SU-DHL-6 (cell line): ENCODE measurements at regions not wholly inside any gene's neighbourhood (a gene's known extent, or its start where the extent isn't known, plus 50 kb on each side); places are given as distances from the start of the nearest gene placed in this dataset.

Source experiments
- H2AFZ ChIP-seq: fragments of 200-600 bp; sonication (generic); 2 replicates; pipeline ENCODE4 v1.6.1; 2014; ENCODE audit warnings: low read depth, mild to moderate bottlenecking, moderate library complexity, mixed read lengths, antibody characterized with exemption, low read length; ENCODE audit not compliant: severe bottlenecking
- H3F3A ChIP-seq: fragments of 200-600 bp; shearing (Covaris generic); 2 replicates; pipeline ENCODE4 v1.6.0; 2016; ENCODE audit warnings: antibody characterized with exemption, mild to moderate bottlenecking; ENCODE audit not compliant: insufficient read depth
- H3K27ac ChIP-seq: fragments of 200-600 bp; sonication (generic); 2 replicates; pipeline ENCODE4 v1.5.1; 2016; ENCODE audit warnings: low read depth, mild to moderate bottlenecking, low read length, moderate library complexity, mixed read lengths
- H3K27me3 ChIP-seq: fragments of 200-600 bp; sonication (generic), shearing (Covaris generic); 2 replicates; pipeline ENCODE4 v1.6.0; 2014; ENCODE audit warnings: mild to moderate bottlenecking, low read length
- H3K36me3 ChIP-seq: fragments of 200-600 bp; sonication (generic); 2 replicates; pipeline ENCODE4 v1.6.1; 2014; ENCODE audit warnings: mild to moderate bottlenecking, low read length, mixed read lengths
- H3K4me2 ChIP-seq: fragments of 300-600, 200-600 bp; shearing (Covaris generic), sonication (generic); 2 replicates; pipeline ENCODE4 v1.6.0; 2014; ENCODE audit warnings: low read length, low read depth, mild to moderate bottlenecking; ENCODE audit not compliant: poor library complexity, severe bottlenecking
- H3K4me3 ChIP-seq: fragments of 200-600 bp; sonication (generic); 2 replicates; pipeline ENCODE4 v1.5.1; 2014; ENCODE audit warnings: antibody characterized with exemption, low read length, mild to moderate bottlenecking, mixed read lengths; ENCODE audit not compliant: insufficient read depth, poor library complexity, severe bottlenecking
- H3K79me2 ChIP-seq: fragments of 200-600 bp; sonication (generic); 2 replicates; pipeline ENCODE4 v1.6.1; 2014; ENCODE audit warnings: mild to moderate bottlenecking, low read length, moderate library complexity; ENCODE audit not compliant: insufficient read depth
- H3K9ac ChIP-seq: fragments of 200-600 bp; sonication (generic); 2 replicates; pipeline ENCODE4 v1.7.0; 2014; ENCODE audit warnings: mild to moderate bottlenecking, low read length
- H3K9me2 ChIP-seq: fragments of 200-600 bp; sonication (generic); replicated peaks from 2 replicates; pipeline ENCODE4 v1.6.1; 2014; ENCODE audit warnings: low read length; ENCODE audit not compliant: insufficient read depth
- H3K9me3 ChIP-seq: fragments of 200-600 bp; sonication (generic); 2 replicates; pipeline ENCODE4 v1.6.1; 2014; ENCODE audit warnings: low read length, mixed read lengths; ENCODE audit not compliant: insufficient read depth
- H4K20me1 ChIP-seq: fragments of 200-600 bp; sonication (generic); 2 replicates; pipeline ENCODE4 v1.6.1; 2014; ENCODE audit warnings: low read depth, mild to moderate bottlenecking, antibody characterized with exemption, low read length, moderate library complexity, mixed read lengths
- EZH2phosphoT487 ChIP-seq: fragments of 200-600 bp; sonication (generic), shearing (Covaris generic); conservative IDR thresholded peaks from 2 replicates; pipeline ENCODE4 v1.6.1; 2018; ENCODE audit warnings: mild to moderate bottlenecking, antibody characterized with exemption, low read length, moderate library complexity, mixed read lengths
- TF ChIP-seq, protein P1 (sequence below): fragments of 200-600 bp; sonication (generic); IDR thresholded peaks from one replicate; pipeline ENCODE4 v1.5.1; 2017; ENCODE audit warnings: antibody characterized with exemption, mild to moderate bottlenecking, low read length, moderate library complexity; ENCODE audit not compliant: insufficient read depth, poor library complexity, severe bottlenecking

- Histone ChIP-seq H3F3A (no peaks in the 10 kb centered on the region), H3K36me3 (no peaks in the 10 kb centered on the region), H3K9me2 (no peaks in the 10 kb centered on the region), H3K79me2 (no peaks in the 10 kb centered on the region), H4K20me1 (no peaks in the 10 kb centered on the region), H3K27me3 (no peaks in the 10 kb centered on the region), H3K4me3 (no peak overlapping the region), H3K27ac (no peak overlapping the region), H3K9ac (no peak overlapping the region), H2AFZ (no peak overlapping the region), H3K4me2 (no peak overlapping the region), H3K9me3 (peaks cover 3% of the 10 kb centered on the region; the same call in 1 of the 2 replicates)
- no peak for TF ChIP-seq EZH2phosphoT487
- TF ChIP-seq, protein P1, sequence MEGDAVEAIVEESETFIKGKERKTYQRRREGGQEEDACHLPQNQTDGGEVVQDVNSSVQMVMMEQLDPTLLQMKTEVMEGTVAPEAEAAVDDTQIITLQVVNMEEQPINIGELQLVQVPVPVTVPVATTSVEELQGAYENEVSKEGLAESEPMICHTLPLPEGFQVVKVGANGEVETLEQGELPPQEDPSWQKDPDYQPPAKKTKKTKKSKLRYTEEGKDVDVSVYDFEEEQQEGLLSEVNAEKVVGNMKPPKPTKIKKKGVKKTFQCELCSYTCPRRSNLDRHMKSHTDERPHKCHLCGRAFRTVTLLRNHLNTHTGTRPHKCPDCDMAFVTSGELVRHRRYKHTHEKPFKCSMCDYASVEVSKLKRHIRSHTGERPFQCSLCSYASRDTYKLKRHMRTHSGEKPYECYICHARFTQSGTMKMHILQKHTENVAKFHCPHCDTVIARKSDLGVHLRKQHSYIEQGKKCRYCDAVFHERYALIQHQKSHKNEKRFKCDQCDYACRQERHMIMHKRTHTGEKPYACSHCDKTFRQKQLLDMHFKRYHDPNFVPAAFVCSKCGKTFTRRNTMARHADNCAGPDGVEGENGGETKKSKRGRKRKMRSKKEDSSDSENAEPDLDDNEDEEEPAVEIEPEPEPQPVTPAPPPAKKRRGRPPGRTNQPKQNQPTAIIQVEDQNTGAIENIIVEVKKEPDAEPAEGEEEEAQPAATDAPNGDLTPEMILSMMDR: no peak
Measured at GRCh38 chr18:68431111-68431921, 283.6 kb downstream of the TMX3 start.

DNA sequence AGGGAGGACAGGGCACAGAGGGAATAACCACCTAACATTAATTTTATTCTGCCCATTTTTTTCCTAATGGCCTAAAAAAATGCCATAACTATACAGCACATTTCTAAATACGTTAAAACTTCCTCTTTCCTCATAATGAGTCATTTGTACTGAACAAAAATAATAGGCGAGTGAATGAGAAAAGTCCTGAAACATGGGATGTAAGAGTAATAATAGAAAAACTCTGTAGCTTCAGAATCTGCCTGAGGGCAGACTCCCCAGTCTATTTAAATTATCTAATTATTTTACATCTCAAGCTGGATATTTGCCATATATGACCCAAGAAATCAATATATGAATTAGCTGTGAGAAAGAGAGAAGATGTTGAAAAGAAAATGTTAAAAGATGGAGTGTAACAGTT lies 285.1 kb downstream of the TMX3 start:
- H3K4me2 ChIP-seq: no peak overlapping the region
- no peak overlapping the region for H3K4me3 ChIP-seq
- H4K20me1 ChIP-seq: no peaks in the 10 kb centered on the region
- no peaks in the 10 kb centered on the region for H3K9me2 ChIP-seq
- no peaks in the 10 kb centered on the region for H3K27me3 ChIP-seq
- TF ChIP-seq EZH2phosphoT487: no peak
- TF ChIP-seq, protein P1: no peak
- H3K9ac ChIP-seq: no peak overlapping the region
- no peaks in the 10 kb centered on the region for H3K36me3 ChIP-seq
- H3K79me2 ChIP-seq: no peaks in the 10 kb centered on the region
- H2AFZ ChIP-seq: no peak overlapping the region
- no peaks in the 10 kb centered on the region for H3K9me3 ChIP-seq
- H3F3A ChIP-seq: no peaks in the 10 kb centered on the region
- H3K27ac ChIP-seq: no peak overlapping the region

- Histone ChIP-seq H3K9me2 (no peaks in the 10 kb centered on the region), H3K9me3 (no peaks in the 10 kb centered on the region), H3K36me3 (no peaks in the 10 kb centered on the region), H3K4me2 (no peak overlapping the region), H3K79me2 (no peaks in the 10 kb centered on the region), H3K27ac (no peak overlapping the region), H4K20me1 (no peaks in the 10 kb centered on the region), H3K27me3 (no peaks in the 10 kb centered on the region), H3K9ac (no peak overlapping the region), H3F3A (no peaks in the 10 kb centered on the region), H3K4me3 (no peak overlapping the region), H2AFZ (no peak overlapping the region)
- TF ChIP-seq EZH2phosphoT487: no peak
- TF ChIP-seq, protein P1: no peak
Measured at GRCh38 chr18:68429111-68429510, 285.8 kb downstream of the TMX3 start.
